Body of pancreas (tissue), 4 donors: ENCODE measurements at regions not wholly inside any gene's neighbourhood (a gene's known extent, or its start where the extent isn't known, plus 50 kb on each side); places are given as distances from the start of the nearest gene placed in this dataset.

Experiments used
- POLR2A ChIP-seq, 3 donors: fragments of 450-650 bp; IDR thresholded peaks; one replicate each; pipeline ENCODE4 v1.6.1; 2016; ENCODE audit warnings: antibody characterized with exemption in 3 of 3, mild to moderate bottlenecking in 2 of 3
- TF ChIP-seq, protein P1 (sequence below), 7 experiments: fragments of 450-650 bp in 4 of 7; fragments of 200-600 bp in 3 of 7; sonication (generic) in 3 of 7; IDR thresholded peaks; one replicate each; pipeline ENCODE4 v1.5.1; 2016 to 2019; ENCODE audit warnings: antibody characterized with exemption in 7 of 7

DNA sequence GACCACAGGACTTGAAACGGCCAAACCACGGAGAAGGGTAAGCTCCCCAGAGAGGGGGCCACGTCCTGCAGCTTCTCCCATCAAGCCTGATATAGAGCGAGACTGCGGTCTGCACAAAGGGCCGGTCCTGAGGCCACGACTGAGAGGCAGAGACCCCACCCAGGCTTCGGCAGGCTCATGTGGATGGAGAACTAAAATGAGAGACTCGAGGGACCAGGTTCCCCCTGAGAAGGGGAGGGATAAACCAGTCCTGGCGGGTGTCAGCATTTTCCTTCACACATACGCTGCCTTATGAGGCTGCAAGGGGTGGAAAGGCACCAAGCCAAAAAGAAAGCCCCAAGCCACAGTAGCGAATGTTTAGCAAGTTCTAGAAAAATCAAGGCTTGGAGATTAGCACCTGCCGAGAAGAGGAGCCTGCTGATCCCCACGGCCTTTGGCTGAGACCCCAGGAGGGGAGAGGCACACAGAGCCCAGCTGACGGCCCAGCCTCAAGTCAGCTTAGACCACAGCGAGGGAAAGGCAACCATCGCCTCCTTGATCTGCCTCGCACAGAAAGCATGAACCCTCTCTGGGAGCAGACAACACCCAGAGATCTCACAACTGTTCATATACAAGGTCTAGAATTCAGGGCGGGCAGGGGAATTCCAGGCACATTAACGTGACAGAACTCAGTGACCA is 92.6 kb upstream of the RNF32 start:
- no peak for TF ChIP-seq POLR2A (IDR thresholded peaks at IDR 0.05)
- TF ChIP-seq, protein P1, sequence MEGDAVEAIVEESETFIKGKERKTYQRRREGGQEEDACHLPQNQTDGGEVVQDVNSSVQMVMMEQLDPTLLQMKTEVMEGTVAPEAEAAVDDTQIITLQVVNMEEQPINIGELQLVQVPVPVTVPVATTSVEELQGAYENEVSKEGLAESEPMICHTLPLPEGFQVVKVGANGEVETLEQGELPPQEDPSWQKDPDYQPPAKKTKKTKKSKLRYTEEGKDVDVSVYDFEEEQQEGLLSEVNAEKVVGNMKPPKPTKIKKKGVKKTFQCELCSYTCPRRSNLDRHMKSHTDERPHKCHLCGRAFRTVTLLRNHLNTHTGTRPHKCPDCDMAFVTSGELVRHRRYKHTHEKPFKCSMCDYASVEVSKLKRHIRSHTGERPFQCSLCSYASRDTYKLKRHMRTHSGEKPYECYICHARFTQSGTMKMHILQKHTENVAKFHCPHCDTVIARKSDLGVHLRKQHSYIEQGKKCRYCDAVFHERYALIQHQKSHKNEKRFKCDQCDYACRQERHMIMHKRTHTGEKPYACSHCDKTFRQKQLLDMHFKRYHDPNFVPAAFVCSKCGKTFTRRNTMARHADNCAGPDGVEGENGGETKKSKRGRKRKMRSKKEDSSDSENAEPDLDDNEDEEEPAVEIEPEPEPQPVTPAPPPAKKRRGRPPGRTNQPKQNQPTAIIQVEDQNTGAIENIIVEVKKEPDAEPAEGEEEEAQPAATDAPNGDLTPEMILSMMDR (IDR thresholded peaks at IDR 0.05), result no peak
